Cardiac muscle cell (in vitro differentiated cells and primary cell): ENCODE measurements at regions not wholly inside any gene's neighbourhood (a gene's known extent, or its start where the extent isn't known, plus 50 kb on each side); places are given as distances from the start of the nearest gene placed in this dataset.

ENCODE experiments used
- DNase-seq, 2 donors: peaks; one replicate each; pipeline versions ENCODE4 v3.0.0 to v3.0.0-alpha.2; 2010 to 2017; ENCODE audit warnings: low read depth in 1 of 2, low spot score in 1 of 2
- H3K27ac ChIP-seq: fragments of 200-600 bp; sonication (generic); 2 replicates; pipeline ENCODE4 v1.5.1; 2016
- H3K27me3 ChIP-seq: fragments of 200-600 bp; sonication (generic); 2 replicates; pipeline ENCODE4 v1.6.0; 2016; ENCODE audit warnings: control low read depth
- H3K36me3 ChIP-seq: fragments of 200-600 bp; sonication (generic); 2 replicates; pipeline ENCODE4 v1.5.1; 2016; ENCODE audit warnings: control low read depth
- H3K4me1 ChIP-seq: fragments of 200-600 bp; sonication (generic); 2 replicates; pipeline ENCODE4 v1.8.1; 2017; ENCODE audit warnings: low read depth, mild to moderate bottlenecking, mixed run types
- H3K4me3 ChIP-seq: fragments of 200-600 bp; sonication (generic); 2 replicates; pipeline ENCODE4 v1.5.1; 2016; ENCODE audit warnings: mild to moderate bottlenecking
- H3K9me3 ChIP-seq: fragments of 200-600 bp; sonication (generic); 2 replicates; pipeline ENCODE4 v1.5.1; 2017; ENCODE audit warnings: low read depth, mild to moderate bottlenecking, control low read depth
- TF ChIP-seq, protein P1 (sequence below): IDR thresholded peaks from 2 replicates; pipeline ENCODE4 v1.5.1; 2012; ENCODE audit warnings: low read depth, mild to moderate bottlenecking, low read length

DNA sequence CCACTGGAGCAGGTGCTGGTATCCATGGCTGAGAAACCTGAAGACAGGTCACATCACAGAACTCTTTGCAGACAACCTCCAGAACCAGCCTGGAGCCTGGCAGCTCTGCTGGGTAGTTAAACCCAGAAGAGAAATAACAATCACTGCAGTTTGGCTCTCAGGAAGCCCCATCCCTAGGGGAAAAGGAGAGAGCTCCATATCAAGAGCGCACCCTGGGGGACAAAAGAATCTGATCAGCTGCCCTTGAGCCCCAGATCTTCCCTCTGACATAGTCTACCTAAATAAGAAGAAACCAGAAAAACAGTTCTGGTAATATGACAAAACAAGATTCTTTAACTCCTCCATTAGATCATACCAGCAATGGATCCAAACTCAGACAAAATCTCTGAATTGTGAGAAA is 823.2 kb upstream of the FRG1 start:
- Histone ChIP-seq H3K4me3 (no peak overlapping the region), H3K4me1 (no peaks in the 10 kb centered on the region), H3K27me3 (no peaks in the 10 kb centered on the region), H3K36me3 (no peaks in the 10 kb centered on the region), H3K27ac (no peak overlapping the region), H3K9me3 (no peaks in the 10 kb centered on the region)
- DNase-seq = no peak
- TF ChIP-seq, protein P1, sequence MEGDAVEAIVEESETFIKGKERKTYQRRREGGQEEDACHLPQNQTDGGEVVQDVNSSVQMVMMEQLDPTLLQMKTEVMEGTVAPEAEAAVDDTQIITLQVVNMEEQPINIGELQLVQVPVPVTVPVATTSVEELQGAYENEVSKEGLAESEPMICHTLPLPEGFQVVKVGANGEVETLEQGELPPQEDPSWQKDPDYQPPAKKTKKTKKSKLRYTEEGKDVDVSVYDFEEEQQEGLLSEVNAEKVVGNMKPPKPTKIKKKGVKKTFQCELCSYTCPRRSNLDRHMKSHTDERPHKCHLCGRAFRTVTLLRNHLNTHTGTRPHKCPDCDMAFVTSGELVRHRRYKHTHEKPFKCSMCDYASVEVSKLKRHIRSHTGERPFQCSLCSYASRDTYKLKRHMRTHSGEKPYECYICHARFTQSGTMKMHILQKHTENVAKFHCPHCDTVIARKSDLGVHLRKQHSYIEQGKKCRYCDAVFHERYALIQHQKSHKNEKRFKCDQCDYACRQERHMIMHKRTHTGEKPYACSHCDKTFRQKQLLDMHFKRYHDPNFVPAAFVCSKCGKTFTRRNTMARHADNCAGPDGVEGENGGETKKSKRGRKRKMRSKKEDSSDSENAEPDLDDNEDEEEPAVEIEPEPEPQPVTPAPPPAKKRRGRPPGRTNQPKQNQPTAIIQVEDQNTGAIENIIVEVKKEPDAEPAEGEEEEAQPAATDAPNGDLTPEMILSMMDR = no peak

GRCh38 chr4:189121336-189121735 is 819.3 kb upstream of the FRG1 start:
- H3K4me3 ChIP-seq = no peak overlapping the region
- DNase-seq = no peak
- no peaks in the 10 kb centered on the region for H3K27me3 ChIP-seq
- H3K27ac ChIP-seq = no peak overlapping the region
- H3K36me3 ChIP-seq = no peaks in the 10 kb centered on the region
- TF ChIP-seq, protein P1 = no peak
- H3K9me3 ChIP-seq = no peaks in the 10 kb centered on the region
- no peaks in the 10 kb centered on the region for H3K4me1 ChIP-seq

DNA sequence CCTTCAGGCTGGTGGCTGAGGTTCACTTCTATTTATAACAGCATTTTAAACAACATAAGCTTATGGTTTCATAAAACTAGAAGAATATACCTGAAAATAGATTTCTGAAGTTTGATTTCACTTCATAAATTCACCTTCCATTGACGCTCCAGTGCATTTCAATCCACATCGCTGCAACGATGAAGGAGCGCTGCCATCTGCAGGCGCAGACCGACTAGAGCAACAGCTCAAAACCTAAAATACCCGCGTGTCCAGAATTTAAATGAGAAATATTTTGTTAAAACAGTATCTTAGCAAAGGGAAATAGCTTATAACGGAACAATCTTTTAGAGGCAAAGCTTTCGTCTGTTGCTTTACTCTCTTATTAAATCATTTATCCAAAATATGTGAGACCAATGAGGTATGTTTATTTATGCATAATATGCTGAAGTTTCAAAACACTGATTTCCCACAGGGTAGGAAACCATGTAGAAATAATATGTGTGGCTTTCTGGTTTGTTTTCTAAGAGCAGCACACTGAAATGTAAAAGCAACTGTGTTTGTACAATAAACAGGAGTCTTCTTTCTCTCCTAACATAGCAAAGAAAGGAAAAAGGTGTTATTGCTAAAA is 816.4 kb upstream of the FRG1 start:
- H3K36me3 ChIP-seq = no peaks in the 10 kb centered on the region
- H3K9me3 ChIP-seq = no peaks in the 10 kb centered on the region
- DNase-seq = peak; percentile 8 to 39
- H3K4me1 ChIP-seq = no peaks in the 10 kb centered on the region
- TF ChIP-seq, protein P1 = peak; percentile 26
- no peak overlapping the region for H3K4me3 ChIP-seq
- no peak overlapping the region for H3K27ac ChIP-seq
- H3K27me3 ChIP-seq = no peaks in the 10 kb centered on the region

- Histone ChIP-seq H3K4me3 (no peak overlapping the region), H3K27ac (no peak overlapping the region), H3K4me1 (no peaks in the 10 kb centered on the region), H3K27me3 (no peaks in the 10 kb centered on the region), H3K9me3 (no peaks in the 10 kb centered on the region), H3K36me3 (no peaks in the 10 kb centered on the region)
- no peak for DNase-seq
- TF ChIP-seq, protein P1 = no peak
Measured at GRCh38 chr4:189124791-189125190, 815.9 kb upstream of the FRG1 start.

DNA sequence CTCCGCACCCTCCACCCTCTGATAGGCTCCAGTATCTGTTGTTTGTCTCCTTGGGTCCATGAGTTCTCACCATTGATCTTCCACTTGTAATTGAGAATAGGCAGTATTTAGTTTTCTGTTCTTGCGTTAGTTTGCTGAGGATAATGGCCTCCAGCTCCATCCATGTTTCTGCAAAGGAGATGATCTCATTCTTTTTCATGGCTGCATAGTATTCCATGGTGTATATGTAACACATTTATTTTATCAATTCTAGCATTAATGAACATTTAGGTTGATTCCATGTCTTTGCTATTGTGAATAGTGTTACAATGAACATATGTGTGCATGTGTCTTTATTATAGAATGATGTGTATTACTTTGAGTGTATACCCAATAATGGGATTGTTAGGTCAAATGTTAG is 814.6 kb upstream of the FRG1 start:
- H3K4me3 ChIP-seq = no peak overlapping the region
- no peaks in the 10 kb centered on the region for H3K9me3 ChIP-seq
- TF ChIP-seq, protein P1 = no peak
- H3K36me3 ChIP-seq = no peaks in the 10 kb centered on the region
- H3K27me3 ChIP-seq = no peaks in the 10 kb centered on the region
- H3K4me1 ChIP-seq = no peaks in the 10 kb centered on the region
- no peak for DNase-seq
- no peak overlapping the region for H3K27ac ChIP-seq
